T follicular helper cell (primary cell): ENCODE measurements at regions not wholly inside any gene's neighbourhood (a gene's known extent, or its start where the extent isn't known, plus 50 kb on each side); places are given as distances from the start of the nearest gene placed in this dataset.
A peak's percentile ranks its signal among the peaks of the same experiment; 100 is the strongest.
"Not testable (repeated sequence)": the region's sequence is repeated elsewhere in the genome, so short reads cannot be mapped to it uniquely, and the experiment has no call there.

Experiments
- DNase-seq: peaks from one replicate; pipeline ENCODE4 v3.0.0-alpha.2; 2020; ENCODE audit warnings: low read depth

- no peak for DNase-seq
Measured at GRCh38 chr6:135655055-135655454, 157.5 kb upstream of the AHI1 start.

- no peak for DNase-seq
Measured at GRCh38 chr6:135657207-135657606, 159.7 kb upstream of the AHI1 start.

- DNase-seq: no peak
Measured at GRCh38 chr6:135658481-135658880, 160.9 kb upstream of the AHI1 start.

- DNase-seq: no peak
Measured at GRCh38 chr6:135658916-135659315, 161.4 kb upstream of the AHI1 start.

GRCh38 chr6:135664527-135664926, 167.0 kb upstream of the AHI1 start:
- no peak for DNase-seq

- no peak for DNase-seq
Measured at GRCh38 chr6:135665935-135666334, 168.4 kb upstream of the AHI1 start.

GRCh38 chr6:135667691-135668455, 170.3 kb upstream of the AHI1 start:
- no peak for DNase-seq

- no peak for DNase-seq
Measured at GRCh38 chr6:135672256-135672655, 174.7 kb upstream of the AHI1 start.

- no peak for DNase-seq
Measured at GRCh38 chr6:135673501-135674309, 176.2 kb upstream of the AHI1 start.

- no peak for DNase-seq
Measured at GRCh38 chr6:135675026-135675425, 176.5 kb upstream of the PDE7B start.

- DNase-seq: peak; percentile 30
Measured at GRCh38 chr6:135675862-135676261, 175.6 kb upstream of the PDE7B start.

- DNase-seq: no peak
Measured at GRCh38 chr6:135680964-135681913, 170.3 kb upstream of the PDE7B start.

- no peak for DNase-seq
Measured at GRCh38 chr6:135686784-135687301, 164.7 kb upstream of the PDE7B start.

- DNase-seq: not testable (repeated sequence)
Measured at GRCh38 chr6:135688476-135688875, 163.0 kb upstream of the PDE7B start.

GRCh38 chr6:135692426-135692825, 159.1 kb upstream of the PDE7B start:
- no peak for DNase-seq

GRCh38 chr6:135693811-135694370, 157.6 kb upstream of the PDE7B start:
- no peak for DNase-seq

GRCh38 chr6:135699705-135700104, 151.8 kb upstream of the PDE7B start:
- no peak for DNase-seq

GRCh38 chr6:135701426-135701825, 150.1 kb upstream of the PDE7B start:
- DNase-seq: no peak

GRCh38 chr6:135703007-135703406, 148.5 kb upstream of the PDE7B start:
- DNase-seq: no peak

- DNase-seq: no peak
Measured at GRCh38 chr6:135703621-135704020, 147.9 kb upstream of the PDE7B start.

GRCh38 chr6:135707426-135707825, 144.1 kb upstream of the PDE7B start:
- DNase-seq: no peak

GRCh38 chr6:135710042-135710441, 141.5 kb upstream of the PDE7B start:
- no peak for DNase-seq
